ENCODE measurements at regions not wholly inside any gene's neighbourhood (a gene's known extent, or its start where the extent isn't known, plus 50 kb on each side); places are given as distances from the start of the nearest gene placed in this dataset.
"Not testable (repeated sequence)": the region's sequence is repeated elsewhere in the genome, so short reads cannot be mapped to it uniquely, and the experiment has no call there.

- H3K27me3 ChIP-seq (replicated peaks; ENCODE audit: insufficient read depth); H3K27ac ChIP-seq; H2AFZ ChIP-seq; DNase-seq; H3K79me2 ChIP-seq (ENCODE audit: insufficient read depth); in situ Hi-C loops (cut with MboI); H3F3A ChIP-seq (ENCODE audit: insufficient read depth); H3K9ac ChIP-seq; H3K36me3 ChIP-seq (ENCODE audit: low read depth); H3K4me3 ChIP-seq; H4K20me1 ChIP-seq (ENCODE audit: insufficient read depth); H3K4me1 ChIP-seq (ENCODE audit: insufficient read depth); H3K4me2 ChIP-seq (ENCODE audit: unreplicated experiment); H3K9me3 ChIP-seq (ENCODE audit: low read depth); H3K9me2 ChIP-seq (ENCODE audit: insufficient read depth): not testable (repeated sequence)
- 0 to 21% methylated on average over 1 of the region's 1 CpG for WGBS, 2 experiments (ENCODE audit: low coverage in 1 of 2, low lambda C conversion rate in 2 of 2, missing lambda C conversion rate in 2 of 2)
Measured at GRCh38 chr19:23984911-23985310, 70.2 kb downstream of the ZNF726 start.

GRCh38 chr19:23986623-23987022, 71.9 kb downstream of the ZNF726 start:
- no peaks in the 10 kb centered on the region for H3K4me1 ChIP-seq (ENCODE audit: insufficient read depth)
- H3K4me2 ChIP-seq (ENCODE audit: unreplicated experiment): no peak overlapping the region
- H2AFZ ChIP-seq: no peak overlapping the region
- H3K9ac ChIP-seq: no peak overlapping the region
- in situ Hi-C loops (cut with MboI): no loop called here
- no peaks in the 10 kb centered on the region for H3K9me2 ChIP-seq (ENCODE audit: insufficient read depth)
- H4K20me1 ChIP-seq (ENCODE audit: insufficient read depth): no peaks in the 10 kb centered on the region
- 27 to 58% methylated on average over 1 of the region's 1 CpG for WGBS, 2 experiments (ENCODE audit: low coverage in 1 of 2, low lambda C conversion rate in 2 of 2, missing lambda C conversion rate in 2 of 2)
- H3K4me3 ChIP-seq: no peak overlapping the region
- H3K27me3 ChIP-seq (replicated peaks; ENCODE audit: insufficient read depth): no peaks in the 10 kb centered on the region
- no peak overlapping the region for H3K27ac ChIP-seq
- no peaks in the 10 kb centered on the region for H3K9me3 ChIP-seq (ENCODE audit: low read depth)
- no peaks in the 10 kb centered on the region for H3K36me3 ChIP-seq (ENCODE audit: low read depth)
- H3K79me2 ChIP-seq (ENCODE audit: insufficient read depth): no peaks in the 10 kb centered on the region
- H3F3A ChIP-seq (ENCODE audit: insufficient read depth): no peaks in the 10 kb centered on the region
- TF ChIP-seq EZH2phosphoT487 (IDR thresholded peaks at IDR 0.05; ENCODE audit: insufficient read depth, low read depth): no peak
- no peak for TF ChIP-seq EZH2 (IDR thresholded peaks at IDR 0.05; ENCODE audit: insufficient read depth, poor library complexity, severe bottlenecking)
- no peak for DNase-seq

GRCh38 chr19:23991170-23991569, 76.5 kb downstream of the ZNF726 start:
- no peaks in the 10 kb centered on the region for H3K27me3 ChIP-seq (replicated peaks; ENCODE audit: insufficient read depth)
- no peaks in the 10 kb centered on the region for H3K9me3 ChIP-seq (ENCODE audit: low read depth)
- WGBS, 2 experiments (ENCODE audit: low coverage in 1 of 2, low lambda C conversion rate in 2 of 2, missing lambda C conversion rate in 2 of 2): 62 to 70% methylated on average over 1 of the region's 1 CpG
- no peaks in the 10 kb centered on the region for H4K20me1 ChIP-seq (ENCODE audit: insufficient read depth)
- no peaks in the 10 kb centered on the region for H3K4me1 ChIP-seq (ENCODE audit: insufficient read depth)
- no peak overlapping the region for H3K4me2 ChIP-seq (ENCODE audit: unreplicated experiment)
- no peak overlapping the region for H2AFZ ChIP-seq
- no peak overlapping the region for H3K9ac ChIP-seq
- no peaks in the 10 kb centered on the region for H3K79me2 ChIP-seq (ENCODE audit: insufficient read depth)
- DNase-seq: no peak
- no peaks in the 10 kb centered on the region for H3K36me3 ChIP-seq (ENCODE audit: low read depth)
- in situ Hi-C loops (cut with MboI): no loop called here
- TF ChIP-seq EZH2 (IDR thresholded peaks at IDR 0.05; ENCODE audit: insufficient read depth, poor library complexity, severe bottlenecking) (no peak), EZH2phosphoT487 (IDR thresholded peaks at IDR 0.05; ENCODE audit: insufficient read depth, low read depth) (no peak)
- no peaks in the 10 kb centered on the region for H3K9me2 ChIP-seq (ENCODE audit: insufficient read depth)
- no peaks in the 10 kb centered on the region for H3F3A ChIP-seq (ENCODE audit: insufficient read depth)
- H3K4me3 ChIP-seq: no peak overlapping the region
- H3K27ac ChIP-seq: no peak overlapping the region

GRCh38 chr19:23992348-23992747, 77.7 kb downstream of the ZNF726 start:
- TF ChIP-seq EZH2phosphoT487 (IDR thresholded peaks at IDR 0.05; ENCODE audit: insufficient read depth, low read depth): no peak
- no peak for TF ChIP-seq EZH2 (IDR thresholded peaks at IDR 0.05; ENCODE audit: insufficient read depth, poor library complexity, severe bottlenecking)

GRCh38 chr19:23993440-23993839, 78.8 kb downstream of the ZNF726 start:
- H3K27me3 ChIP-seq (replicated peaks; ENCODE audit: insufficient read depth): no peaks in the 10 kb centered on the region
- no peak for DNase-seq
- no peaks in the 10 kb centered on the region for H3F3A ChIP-seq (ENCODE audit: insufficient read depth)
- 23 to 31% methylated on average over 2 of the region's 2 CpGs for WGBS, 2 experiments (ENCODE audit: low coverage in 1 of 2, low lambda C conversion rate in 2 of 2, missing lambda C conversion rate in 2 of 2)
- in situ Hi-C loops (cut with MboI): no loop called here
- no peak overlapping the region for H3K4me3 ChIP-seq
- no peaks in the 10 kb centered on the region for H3K9me2 ChIP-seq (ENCODE audit: insufficient read depth)
- no peaks in the 10 kb centered on the region for H3K36me3 ChIP-seq (ENCODE audit: low read depth)
- H4K20me1 ChIP-seq (ENCODE audit: insufficient read depth): no peaks in the 10 kb centered on the region
- no peak overlapping the region for H3K9ac ChIP-seq
- H2AFZ ChIP-seq: no peak overlapping the region
- H3K79me2 ChIP-seq (ENCODE audit: insufficient read depth): no peaks in the 10 kb centered on the region
- no peaks in the 10 kb centered on the region for H3K4me1 ChIP-seq (ENCODE audit: insufficient read depth)
- no peak for TF ChIP-seq EZH2 (IDR thresholded peaks at IDR 0.05; ENCODE audit: insufficient read depth, poor library complexity, severe bottlenecking)
- no peak for TF ChIP-seq EZH2phosphoT487 (IDR thresholded peaks at IDR 0.05; ENCODE audit: insufficient read depth, low read depth)
- H3K9me3 ChIP-seq (ENCODE audit: low read depth): no peaks in the 10 kb centered on the region
- H3K4me2 ChIP-seq (ENCODE audit: unreplicated experiment): no peak overlapping the region
- no peak overlapping the region for H3K27ac ChIP-seq

More at GRCh38 chr19:23992348-23992747, 77.7 kb downstream of the ZNF726 start:
- no peaks in the 10 kb centered on the region for H4K20me1 ChIP-seq (ENCODE audit: insufficient read depth)
- no peaks in the 10 kb centered on the region for H3K9me2 ChIP-seq (ENCODE audit: insufficient read depth)
- no peaks in the 10 kb centered on the region for H3K79me2 ChIP-seq (ENCODE audit: insufficient read depth)
- no peaks in the 10 kb centered on the region for H3K9me3 ChIP-seq (ENCODE audit: low read depth)
- H3K36me3 ChIP-seq (ENCODE audit: low read depth): no peaks in the 10 kb centered on the region
- no peak overlapping the region for H2AFZ ChIP-seq
- H3K4me2 ChIP-seq (ENCODE audit: unreplicated experiment): no peak overlapping the region
- no peak for DNase-seq
- no peaks in the 10 kb centered on the region for H3F3A ChIP-seq (ENCODE audit: insufficient read depth)
- H3K4me3 ChIP-seq: no peak overlapping the region
- H3K27me3 ChIP-seq (replicated peaks; ENCODE audit: insufficient read depth): no peaks in the 10 kb centered on the region
- no peak overlapping the region for H3K27ac ChIP-seq
- H3K4me1 ChIP-seq (ENCODE audit: insufficient read depth): no peaks in the 10 kb centered on the region
- in situ Hi-C loops (cut with MboI): no loop called here
- 59 to 66% methylated on average over 3 of the region's 3 CpGs for WGBS, 2 experiments (ENCODE audit: low coverage in 1 of 2, low lambda C conversion rate in 2 of 2, missing lambda C conversion rate in 2 of 2)
- no peak overlapping the region for H3K9ac ChIP-seq
